NCI-H82 treated with DMSO at 0.1 percent for 48 hours (cell line): ENCODE measurements at regions not wholly inside any gene's neighbourhood (a gene's known extent, or its start where the extent isn't known, plus 50 kb on each side); places are given as distances from the start of the nearest gene placed in this dataset.
A peak's percentile ranks its signal among the peaks of the same experiment; 100 is the strongest.
"Not testable (repeated sequence)": the region's sequence is repeated elsewhere in the genome, so short reads cannot be mapped to it uniquely, and the experiment has no call there.

Experiments used
- DNase-seq: peaks from one replicate; lab custom pipeline; 2025; ENCODE audit not compliant: unreplicated experiment; lab: John Stamatoyannopoulos, UW

DNA sequence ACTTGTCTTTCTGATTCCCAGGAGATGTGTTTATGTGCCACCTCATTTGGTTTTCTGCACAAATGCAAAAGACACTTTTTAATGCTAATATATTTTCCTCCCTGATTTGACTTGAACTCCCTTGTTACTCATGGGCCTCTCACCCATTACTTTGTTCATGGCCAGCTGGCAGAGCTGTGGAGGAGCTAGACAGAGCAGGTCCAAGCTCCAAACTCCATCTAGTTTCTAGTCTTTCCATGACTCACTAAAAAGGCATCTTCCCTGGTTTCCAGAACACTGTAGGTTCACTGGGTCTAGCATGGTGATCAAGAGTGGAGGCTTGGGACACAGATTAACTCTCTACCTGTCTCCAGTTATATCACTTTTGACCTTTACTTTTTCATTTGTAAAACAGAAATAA is 161.0 kb upstream of the SLC28A3 start:
- no peak for DNase-seq

DNA sequence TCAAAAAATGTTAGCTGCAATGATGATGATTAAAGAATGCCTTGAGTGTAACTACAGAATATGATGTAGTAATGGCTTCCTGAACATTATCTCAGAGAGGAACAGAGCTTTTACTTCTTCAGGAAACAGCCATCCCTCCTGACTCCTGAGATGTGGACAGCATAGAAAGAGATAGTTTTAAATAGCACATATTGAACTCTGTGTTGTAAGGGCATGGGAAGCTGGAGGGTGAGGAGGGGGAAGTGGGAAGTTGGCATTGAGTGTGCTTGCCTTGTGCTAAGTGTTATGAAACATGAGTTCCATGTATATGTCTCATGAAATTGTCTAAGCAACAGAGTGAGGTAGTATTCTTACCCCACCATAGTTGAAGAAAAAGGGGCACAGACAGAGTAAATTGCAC is 161.5 kb upstream of the SLC28A3 start:
- no peak for DNase-seq

DNA sequence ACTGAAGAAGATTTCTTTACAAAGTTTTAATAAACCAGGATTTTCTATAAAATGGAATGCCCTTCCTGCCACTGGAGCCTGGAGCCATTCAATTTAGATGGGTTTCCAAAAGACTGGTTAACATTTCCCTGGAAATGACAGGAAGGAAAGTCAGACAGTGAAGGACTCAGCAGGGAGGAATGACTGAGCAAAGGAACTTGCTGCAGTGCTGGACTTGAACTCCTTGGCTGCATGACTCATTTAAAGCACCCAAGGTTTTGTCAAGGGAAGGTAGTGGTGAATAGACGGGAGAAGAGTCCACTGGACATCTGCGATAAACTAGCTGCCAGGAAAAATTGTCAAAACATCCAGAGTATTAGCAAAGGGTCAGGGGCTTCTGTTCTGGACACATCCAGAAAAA is 163.8 kb upstream of the SLC28A3 start:
- DNase-seq: no peak

GRCh38 chr9:84511651-84512050 is 157.9 kb upstream of the NTRK2 start:
- no peak for DNase-seq

- DNase-seq: no peak
Measured at GRCh38 chr9:84512493-84512892, 157.0 kb upstream of the NTRK2 start.

DNA sequence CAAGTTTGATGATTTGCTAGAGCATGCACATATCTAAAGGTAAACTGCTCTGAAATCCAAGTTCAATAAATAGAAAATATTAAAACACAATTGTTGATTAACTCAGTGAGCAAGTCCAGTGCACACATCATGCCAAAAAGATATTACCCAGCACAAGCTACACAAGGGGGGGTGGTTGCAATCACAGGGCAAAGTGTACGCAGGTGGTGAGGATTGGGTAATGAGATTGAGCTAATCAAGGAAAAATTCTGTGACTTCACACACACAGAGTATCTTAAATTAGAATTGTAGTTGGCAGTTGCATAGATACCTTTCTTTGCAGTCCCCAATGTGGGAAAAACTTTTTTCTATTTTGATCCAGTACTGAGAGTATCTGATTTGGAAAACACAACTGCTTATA is 156.1 kb upstream of the NTRK2 start:
- DNase-seq: peak; percentile 31

DNA sequence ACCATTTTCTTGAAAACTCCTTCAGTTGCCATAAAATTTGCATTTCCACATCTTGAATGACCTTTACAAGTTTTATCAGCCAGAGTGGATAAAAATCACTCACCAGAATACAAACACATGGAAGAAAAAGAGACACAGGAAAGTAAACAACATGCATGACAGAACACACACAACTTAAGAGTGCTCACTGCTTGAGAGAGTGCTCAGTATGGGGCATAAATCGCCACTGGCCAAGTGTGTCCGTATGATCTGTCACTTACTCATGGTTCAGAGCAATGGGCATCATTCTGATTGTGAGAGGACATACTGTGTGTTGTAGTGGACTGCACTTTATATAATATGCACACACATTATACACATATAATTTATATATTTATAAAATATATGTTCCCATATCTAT is 155.6 kb upstream of the NTRK2 start:
- DNase-seq: no peak

- no peak for DNase-seq
Measured at GRCh38 chr9:84514421-84514820, 155.1 kb upstream of the NTRK2 start.

DNA sequence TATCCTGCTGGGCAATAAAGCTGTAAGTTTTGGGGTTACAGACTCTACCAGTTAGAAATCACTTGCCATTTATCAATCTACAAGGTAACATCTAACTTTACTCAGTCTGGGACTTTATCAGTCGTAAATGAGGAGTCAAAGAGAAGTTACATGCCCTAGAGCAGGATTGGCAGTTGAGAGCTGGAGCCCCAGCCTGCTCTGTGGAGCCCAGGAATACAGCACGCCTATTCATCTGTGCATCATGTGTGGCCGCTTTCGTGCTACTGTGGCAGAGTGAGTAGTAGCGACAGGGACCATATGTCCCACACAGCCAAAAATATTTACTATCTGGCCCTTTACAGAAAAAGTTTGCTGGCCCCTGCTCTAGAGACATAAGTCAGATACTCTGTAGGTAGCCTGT is 152.5 kb upstream of the NTRK2 start:
- DNase-seq: no peak

DNA sequence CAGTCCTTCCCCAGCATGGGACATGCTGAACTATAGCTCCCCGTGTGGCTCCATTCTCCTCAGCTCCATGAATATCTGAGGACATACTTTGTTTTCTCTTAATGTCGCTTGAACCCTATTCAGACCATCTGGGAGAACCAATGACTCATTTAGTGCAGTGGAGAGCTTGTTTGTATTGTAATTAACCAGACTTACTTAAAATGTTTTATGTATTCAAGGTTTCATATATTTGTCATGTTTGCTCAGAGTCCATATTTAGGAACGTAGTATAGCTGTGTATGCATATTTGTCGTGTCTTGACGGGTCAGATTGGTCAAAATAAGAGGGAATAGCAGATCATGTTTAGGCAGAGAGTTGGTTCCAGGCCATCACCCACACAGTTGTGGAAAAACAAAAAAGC is 150.1 kb upstream of the NTRK2 start:
- no peak for DNase-seq

DNA sequence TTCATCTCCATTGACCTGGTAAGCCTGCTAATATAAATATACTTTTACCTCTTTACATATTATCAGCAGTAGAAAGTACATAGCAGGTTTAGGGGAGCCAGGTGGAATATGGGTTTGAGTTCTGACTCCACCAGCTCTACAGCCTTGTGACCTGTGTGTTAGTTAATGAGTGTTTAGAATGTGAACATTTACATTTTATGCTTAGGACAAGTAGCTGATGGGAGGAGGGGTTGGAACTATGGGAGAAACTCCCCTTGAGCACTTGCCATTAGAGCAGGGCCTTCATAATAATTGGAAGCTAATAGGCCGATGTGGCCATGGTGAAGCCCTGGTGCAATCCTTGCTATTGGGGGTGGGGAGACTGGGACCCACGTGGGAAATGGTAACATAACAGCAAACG is 148.3 kb upstream of the NTRK2 start:
- no peak for DNase-seq

DNA sequence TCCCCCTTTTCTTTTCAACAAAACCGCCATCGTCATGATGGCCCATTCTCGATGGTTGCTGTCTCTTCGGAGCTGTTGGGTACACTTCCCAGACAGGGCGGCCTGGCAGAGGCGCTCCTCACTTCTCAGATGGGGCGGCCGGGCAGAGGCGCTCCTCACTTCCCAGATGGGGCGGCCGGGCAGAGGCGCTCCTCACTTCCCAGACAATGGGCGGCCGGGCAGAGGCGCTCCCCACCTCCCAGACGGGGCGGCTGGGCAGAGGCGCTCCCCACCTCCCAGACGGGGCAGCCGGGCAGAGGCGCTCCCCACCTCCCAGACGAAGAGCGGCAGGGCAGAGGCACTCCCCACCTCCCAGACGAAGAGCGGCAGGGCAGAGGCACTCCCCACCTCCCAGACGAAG is 143.3 kb upstream of the NTRK2 start:
- DNase-seq: not testable (repeated sequence)

- not testable (repeated sequence) for DNase-seq
Measured at GRCh38 chr9:84527060-84527720, 142.3 kb upstream of the NTRK2 start.

- DNase-seq: not testable (repeated sequence)
Measured at GRCh38 chr9:84535973-84536372, 133.6 kb upstream of the NTRK2 start.

DNA sequence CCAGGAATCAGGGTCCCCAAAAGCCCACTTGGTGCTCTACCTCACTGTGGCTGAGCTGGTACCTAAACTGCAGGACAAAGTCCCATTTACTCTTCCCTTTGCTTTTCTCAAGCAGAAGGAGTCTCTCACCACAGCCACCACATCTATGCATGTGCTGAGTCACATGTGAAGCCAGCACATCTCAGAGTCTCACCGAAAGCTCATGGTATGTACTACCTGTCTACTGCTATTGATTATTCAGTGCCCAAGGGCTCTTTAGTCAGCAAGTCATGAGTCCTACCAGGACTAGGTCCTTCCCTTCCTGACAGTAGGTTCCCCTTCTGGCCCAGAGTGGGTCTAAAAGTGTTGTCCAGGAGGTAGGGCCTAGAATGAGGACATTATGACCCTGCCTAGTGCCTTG is 130.7 kb upstream of the NTRK2 start:
- DNase-seq: no peak

GRCh38 chr9:84542554-84542953 is 127.0 kb upstream of the NTRK2 start:
- DNase-seq: no peak

GRCh38 chr9:84554069-84554664 is 115.4 kb upstream of the NTRK2 start:
- no peak for DNase-seq

GRCh38 chr9:84556556-84556955 is 113.0 kb upstream of the NTRK2 start:
- DNase-seq: no peak

GRCh38 chr9:84557751-84558150 is 111.8 kb upstream of the NTRK2 start:
- no peak for DNase-seq

DNA sequence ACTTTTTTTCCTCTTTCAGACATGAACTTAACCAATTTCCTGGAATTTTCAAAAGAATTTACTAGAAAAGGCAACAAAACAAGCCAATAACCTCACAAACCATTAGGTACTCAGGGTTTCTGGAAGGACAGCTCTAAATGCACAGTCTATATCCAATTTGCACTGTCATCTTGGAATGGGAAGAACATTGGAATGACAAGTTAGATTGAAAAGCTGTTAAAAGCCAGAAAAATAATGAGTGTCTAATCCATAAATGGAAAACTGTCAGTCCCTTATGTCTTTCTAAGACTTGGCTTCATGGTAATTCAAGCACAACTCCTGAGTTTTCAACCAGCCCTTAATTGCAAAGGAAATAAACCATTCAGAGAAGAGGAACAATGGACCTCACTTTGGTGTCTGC is 105.8 kb upstream of the NTRK2 start:
- DNase-seq: no peak

DNA sequence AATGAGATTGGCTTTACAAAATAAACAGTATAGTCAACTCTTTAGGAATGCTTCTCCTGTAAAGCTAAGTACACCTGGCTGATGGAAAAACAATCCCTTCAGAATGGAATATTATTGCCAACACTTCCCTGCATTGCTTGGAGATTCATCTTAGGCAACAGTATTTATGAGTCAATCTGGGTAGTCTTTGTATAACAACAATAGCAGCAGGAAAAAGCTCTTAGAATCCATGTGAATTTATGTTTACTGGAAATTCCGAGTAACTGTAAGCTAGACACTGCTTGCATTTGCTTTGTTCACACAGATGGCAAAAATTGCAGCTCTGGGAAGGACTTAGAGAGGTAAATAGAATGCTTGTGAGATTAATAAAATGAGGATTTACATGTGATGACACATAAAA is 101.7 kb upstream of the NTRK2 start:
- no peak for DNase-seq

DNA sequence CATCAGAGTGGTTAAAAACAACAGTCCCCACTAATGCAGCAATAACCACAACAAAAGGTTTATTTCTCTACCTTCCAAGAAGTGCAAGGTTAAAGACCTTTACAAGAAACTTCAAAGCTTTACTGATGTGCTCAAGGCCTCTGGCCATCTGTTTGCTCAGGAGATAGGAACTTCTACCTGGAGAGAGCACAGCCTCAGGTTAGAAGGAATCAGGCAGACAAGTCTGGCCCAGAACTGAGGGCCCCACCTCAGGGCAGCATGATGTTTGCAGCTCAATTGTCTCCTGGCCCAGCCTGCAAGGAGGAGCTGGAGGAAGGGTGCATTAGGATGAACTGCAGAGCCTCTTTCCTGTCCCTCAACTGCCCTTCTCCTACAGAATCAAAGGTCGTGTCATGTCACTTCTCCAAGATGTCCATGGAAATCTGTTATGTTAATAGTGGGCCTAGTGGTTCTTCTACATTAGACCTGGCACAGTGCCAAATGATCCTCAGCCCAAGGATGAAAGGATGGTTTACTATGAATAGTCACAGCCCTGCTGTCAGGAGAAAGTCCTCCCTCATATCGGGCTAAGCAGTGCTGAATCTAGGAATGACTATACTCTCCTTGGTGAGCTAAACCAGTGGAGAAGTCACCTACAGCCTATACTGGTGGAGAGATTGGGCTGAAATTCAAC is 98.9 kb upstream of the NTRK2 start:
- DNase-seq: no peak

DNA sequence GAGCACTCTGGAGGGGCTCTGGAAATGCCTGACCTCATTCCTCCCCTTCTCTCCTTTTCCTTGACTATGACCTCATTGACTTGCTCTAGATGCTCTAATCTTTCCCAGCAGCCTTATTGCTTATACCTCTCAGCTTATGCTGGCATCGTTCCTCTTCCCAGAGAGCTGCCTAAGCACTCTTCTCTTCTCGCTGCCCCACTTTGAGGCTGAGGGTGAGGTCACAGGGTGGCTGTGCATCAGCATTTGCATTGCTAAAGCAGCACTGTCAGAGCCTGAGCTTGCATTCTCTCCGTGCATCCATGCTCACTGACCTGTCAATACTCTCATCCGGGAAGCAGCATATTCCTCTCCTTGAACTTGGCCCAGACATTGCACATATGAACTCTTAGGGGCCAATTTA is 96.4 kb upstream of the NTRK2 start:
- no peak for DNase-seq
